GM12878 (cell line): ENCODE measurements at regions not wholly inside any gene's neighbourhood (a gene's known extent, or its start where the extent isn't known, plus 50 kb on each side); places are given as distances from the start of the nearest gene placed in this dataset.

Source experiments
- CTCF ChIP-seq, 3 experiments: IDR thresholded peaks in 2 of 3; conservative IDR thresholded peaks in 1 of 3; 2 replicates each; pipeline ENCODE4 v1.5.1; 2011; ENCODE audit warnings: low read depth in 3 of 3, low read length in 3 of 3, mild to moderate bottlenecking in 3 of 3, control low read depth in 2 of 3, moderate library complexity in 2 of 3, inconsistent platforms in 1 of 3, mixed read lengths in 1 of 3; ENCODE audit not compliant: control insufficient read depth in 2 of 3, insufficient read depth in 1 of 3; ENCODE audit errors: extremely low read depth in 1 of 3
- NFIC ChIP-seq: IDR thresholded peaks from 2 replicates; pipeline ENCODE4 v1.6.1; 2012; ENCODE audit warnings: low read depth, mild to moderate bottlenecking, inconsistent platforms, low read length, moderate library complexity
- POLR2A ChIP-seq: IDR thresholded peaks from 2 replicates; pipeline ENCODE4 v1.6.1; 2011; ENCODE audit warnings: low read depth, mild to moderate bottlenecking, low read length
- SRF ChIP-seq, 2 experiments: IDR thresholded peaks; 2 replicates each; pipeline ENCODE4 v1.6.1; 2011; ENCODE audit warnings: low read depth in 2 of 2, low read length in 2 of 2, mild to moderate bottlenecking in 1 of 2, moderate library complexity in 1 of 2
- SUZ12 ChIP-seq: fragments of 200-600 bp; sonication (generic); IDR thresholded peaks from one replicate; pipeline ENCODE4 v1.6.1; 2018; ENCODE audit warnings: antibody characterized with exemption, mild to moderate bottlenecking; ENCODE audit not compliant: unreplicated experiment
- ZNF687 ChIP-seq: fragments of 450-650 bp; IDR thresholded peaks from 2 replicates; pipeline ENCODE4 v1.6.1; 2017; ENCODE audit warnings: mild to moderate bottlenecking, moderate library complexity

GRCh38 chr21:23963454-23963853 lies 1643.8 kb downstream of the MRPL39 start:
- TF ChIP-seq SUZ12 = no peak
- TF ChIP-seq ZNF687 = no peak
- no peak for TF ChIP-seq NFIC
- no peak for TF ChIP-seq CTCF (IDR thresholded peaks at IDR 0.05 in 2 of 3, conservative IDR thresholded peaks at IDR 0.05 in 1 of 3; ENCODE audit: control insufficient read depth in 2 of 3, extremely low read depth in 1 of 3, insufficient read depth in 1 of 3, low read depth in 3 of 3, low read length in 3 of 3)
- no peak for TF ChIP-seq SRF (IDR thresholded peaks at IDR 0.05; ENCODE audit: low read depth in 2 of 2, low read length in 2 of 2)
- no peak for TF ChIP-seq POLR2A
